GM19023 (cell line): ENCODE measurements at regions not wholly inside any gene's neighbourhood (a gene's known extent, or its start where the extent isn't known, plus 50 kb on each side); places are given as distances from the start of the nearest gene placed in this dataset.

Experiments
- ATAC-seq: cut with Tn5 transposase; IDR thresholded peaks from one replicate; pipeline ENCODE4 v1.9.1; 2021; ENCODE audit warnings: mild to moderate bottlenecking, moderate library complexity; ENCODE audit not compliant: unreplicated experiment

GRCh38 chr16:85288341-85288868 lies 176.1 kb upstream of the CIBAR2 start:
- no peak for ATAC-seq

GRCh38 chr16:85288869-85289660 lies 176.8 kb upstream of the CIBAR2 start:
- no peak for ATAC-seq

GRCh38 chr16:85289760-85290625 lies 177.7 kb upstream of the CIBAR2 start:
- ATAC-seq: no peak

GRCh38 chr16:85290626-85291301 lies 178.5 kb upstream of the CIBAR2 start:
- no peak for ATAC-seq

GRCh38 chr16:85291302-85292148 lies 179.3 kb upstream of the CIBAR2 start:
- ATAC-seq: no peak

- ATAC-seq: no peak
Observed at GRCh38 chr16:85293458-85293857, 181.2 kb upstream of the CIBAR2 start.

GRCh38 chr16:85293904-85294642 lies 181.8 kb upstream of the CIBAR2 start:
- no peak for ATAC-seq

GRCh38 chr16:85294810-85295508 lies 182.7 kb upstream of the CIBAR2 start:
- ATAC-seq: no peak

- ATAC-seq: no peak
Observed at GRCh38 chr16:85296859-85297660, 184.8 kb upstream of the CIBAR2 start.

- ATAC-seq: no peak
Observed at GRCh38 chr16:85297881-85298280, 185.6 kb upstream of the CIBAR2 start.

GRCh38 chr16:85300406-85300968 lies 188.2 kb upstream of the CIBAR2 start:
- no peak for ATAC-seq

- ATAC-seq: no peak
Observed at GRCh38 chr16:85301231-85301630, 189.0 kb upstream of the CIBAR2 start.

- ATAC-seq: no peak
Observed at GRCh38 chr16:85302018-85302847, 190.0 kb upstream of the CIBAR2 start.

- no peak for ATAC-seq
Observed at GRCh38 chr16:85302848-85303353, 190.6 kb upstream of the CIBAR2 start.

GRCh38 chr16:85303354-85303883 lies 191.1 kb upstream of the CIBAR2 start:
- no peak for ATAC-seq

GRCh38 chr16:85304337-85304736 lies 192.1 kb upstream of the CIBAR2 start:
- no peak for ATAC-seq
